Left renal pelvis (tissue), 4 donors: ENCODE measurements at regions not wholly inside any gene's neighbourhood (a gene's known extent, or its start where the extent isn't known, plus 50 kb on each side); places are given as distances from the start of the nearest gene placed in this dataset.
"Not testable (repeated sequence)": the region's sequence is repeated elsewhere in the genome, so short reads cannot be mapped to it uniquely, and the experiment has no call there.

Source experiments
- DNase-seq, 4 donors: peaks; one replicate each; pipeline ENCODE4 v3.0.0-alpha.2; 2013; ENCODE audit warnings: low read depth in 4 of 4, low spot score in 3 of 4

GRCh38 chrX:143228600-143228999 lies 202.9 kb downstream of the SPANXN4 start:
- DNase-seq = not testable (repeated sequence)

GRCh38 chrX:143206966-143207365 lies 181.2 kb downstream of the SPANXN4 start:
- no peak for DNase-seq

- DNase-seq = no peak
These were observed 146.0 kb downstream of the SPANXN4 start for GRCh38 chrX:143171703-143172102.

GRCh38 chrX:143165778-143166177 lies 140.1 kb downstream of the SPANXN4 start:
- no peak for DNase-seq

- no peak for DNase-seq
These were observed 114.0 kb downstream of the SPANXN4 start for GRCh38 chrX:143139681-143140080.

- peak in 2 of 4 donors; percentile 5 to 37 for DNase-seq
These were observed 95.7 kb downstream of the SPANXN4 start for GRCh38 chrX:143121477-143121876.

- no peak for DNase-seq
These were observed 89.7 kb downstream of the SPANXN4 start for GRCh38 chrX:143115466-143115865.

GRCh38 chrX:143095816-143096215 lies 70.1 kb downstream of the SPANXN4 start:
- no peak for DNase-seq

- no peak for DNase-seq
These were observed 69.6 kb downstream of the SPANXN4 start for GRCh38 chrX:143095321-143095720.

- no peak for DNase-seq
These were observed 68.8 kb downstream of the SPANXN4 start for GRCh38 chrX:143094417-143095023.
